ENCODE measurements at regions not wholly inside any gene's neighbourhood (a gene's known extent, or its start where the extent isn't known, plus 50 kb on each side); places are given as distances from the start of the nearest gene placed in this dataset.

DNA sequence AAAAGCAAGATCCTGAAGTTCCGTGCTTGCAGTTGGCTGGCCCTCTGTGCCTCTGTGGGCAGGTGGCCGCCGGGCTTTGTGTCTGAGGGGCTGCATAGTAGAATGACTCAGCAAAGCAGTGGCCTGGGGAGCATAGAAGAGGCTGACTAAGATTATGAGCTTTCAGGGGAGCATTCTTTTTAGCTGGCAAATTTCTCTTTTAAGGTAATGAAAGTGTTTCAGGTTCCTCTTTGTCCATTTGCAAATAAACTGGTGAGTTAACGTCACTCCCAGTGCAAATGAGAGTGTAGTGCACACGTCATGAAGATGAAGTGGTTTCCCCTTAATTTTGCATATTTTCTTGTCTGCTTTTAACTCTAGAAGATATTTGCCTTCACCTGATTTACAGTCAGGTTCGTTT lies 98.6 kb downstream of the BCL2L11 start:
- Mint-ChIP-seq H3K4me1 (no peaks in the 10 kb centered on the region), H3K27me3 (peaks cover 22% of the 10 kb centered on the region), H3K36me3 (peaks cover 9% of the 10 kb centered on the region), H3K27ac (no peak overlapping the region), H3K9me3 (peaks cover 17% of the 10 kb centered on the region), H3K4me3 (no peak overlapping the region)

DNA sequence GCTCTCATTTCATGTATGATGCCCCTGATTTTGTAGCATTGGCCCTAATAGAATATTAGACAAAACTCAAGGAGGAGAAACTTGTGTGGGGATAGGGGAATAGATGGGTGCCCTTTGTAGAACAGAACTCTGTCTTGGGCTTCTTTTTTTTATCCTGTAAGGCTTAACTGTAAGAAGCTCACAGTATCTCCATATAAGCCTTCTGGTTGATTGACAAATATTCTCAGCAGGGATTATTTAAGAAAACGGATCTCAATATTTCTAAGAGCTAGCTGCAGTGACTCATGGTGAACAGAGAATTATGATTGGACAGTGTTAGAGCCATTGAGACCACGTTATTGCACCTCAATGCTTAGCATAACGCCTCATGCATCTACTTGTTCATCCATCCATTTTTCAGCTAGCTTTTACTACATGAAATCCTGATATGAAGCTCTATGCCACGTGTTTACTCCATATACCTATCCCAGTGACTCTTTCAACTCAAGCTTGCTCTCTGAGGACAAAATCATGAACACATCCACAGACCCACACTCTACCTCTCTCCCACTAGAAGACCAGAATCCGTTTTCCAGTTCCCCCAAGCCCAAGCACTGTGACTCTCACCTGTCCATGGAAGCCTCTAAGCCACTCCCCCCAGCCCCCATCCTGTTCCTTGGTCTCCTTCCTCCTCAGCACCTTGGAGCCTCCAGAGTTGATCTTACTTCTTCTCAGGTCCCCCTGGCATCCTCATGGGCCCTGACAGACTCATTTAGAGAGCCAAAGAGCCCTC lies 99.2 kb downstream of the BCL2L11 start:
- no peaks in the 10 kb centered on the region for H3K4me1 Mint-ChIP-seq
- H3K27ac Mint-ChIP-seq = no peak overlapping the region
- H3K4me3 Mint-ChIP-seq = no peak overlapping the region
- peaks cover 11% of the 10 kb centered on the region for H3K9me3 Mint-ChIP-seq
- H3K36me3 Mint-ChIP-seq = peaks cover 4% of the 10 kb centered on the region
- peaks cover 18% of the 10 kb centered on the region for H3K27me3 Mint-ChIP-seq

DNA sequence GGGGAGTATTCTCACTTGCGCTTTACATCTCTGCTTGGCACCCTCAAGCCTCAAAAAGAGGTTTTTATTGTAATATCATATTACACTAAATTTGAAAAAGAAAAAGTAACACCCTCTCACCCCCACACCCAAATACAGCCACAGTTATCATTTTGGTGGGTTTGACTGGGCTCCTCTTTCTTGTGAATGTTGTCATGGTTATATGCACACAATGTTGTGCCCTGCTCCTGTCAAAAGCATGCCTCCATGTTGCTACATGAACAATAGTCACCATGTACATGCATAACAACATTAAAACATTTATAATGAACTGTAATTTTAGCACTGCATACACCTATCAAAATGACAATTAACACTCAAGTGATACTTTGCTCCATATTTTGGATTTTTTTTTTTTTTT lies 100.2 kb downstream of the BCL2L11 start:
- Mint-ChIP-seq H3K4me3 (no peak overlapping the region), H3K36me3 (peaks cover 1% of the 10 kb centered on the region), H3K9me3 (peaks cover 8% of the 10 kb centered on the region), H3K27ac (no peak overlapping the region), H3K4me1 (no peaks in the 10 kb centered on the region), H3K27me3 (peaks cover 18% of the 10 kb centered on the region)

DNA sequence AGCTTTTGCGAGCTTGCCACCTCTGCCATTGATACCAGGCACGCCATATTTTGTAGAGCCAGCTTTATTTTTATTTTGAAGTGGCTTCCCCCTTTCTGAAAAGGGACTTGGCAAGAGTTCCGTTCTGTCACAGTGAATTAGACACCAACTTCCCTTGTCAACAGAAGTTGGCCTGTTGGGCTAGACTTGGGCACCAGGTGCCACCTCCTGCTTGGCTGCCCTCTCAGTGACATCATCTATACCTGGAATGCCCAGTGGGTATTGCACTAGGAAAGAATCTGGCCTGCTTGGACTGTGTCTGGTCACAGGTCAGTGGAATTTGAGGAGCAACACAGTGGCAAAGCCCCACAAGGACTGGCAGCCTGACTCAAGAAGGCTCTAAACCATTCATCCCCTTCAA lies 101.0 kb downstream of the BCL2L11 start:
- peaks cover 18% of the 10 kb centered on the region for H3K27me3 Mint-ChIP-seq
- no peak overlapping the region for H3K4me3 Mint-ChIP-seq
- H3K27ac Mint-ChIP-seq = no peak overlapping the region
- no peaks in the 10 kb centered on the region for H3K4me1 Mint-ChIP-seq
- peaks cover 8% of the 10 kb centered on the region for H3K9me3 Mint-ChIP-seq
- H3K36me3 Mint-ChIP-seq = peaks cover 1% of the 10 kb centered on the region

DNA sequence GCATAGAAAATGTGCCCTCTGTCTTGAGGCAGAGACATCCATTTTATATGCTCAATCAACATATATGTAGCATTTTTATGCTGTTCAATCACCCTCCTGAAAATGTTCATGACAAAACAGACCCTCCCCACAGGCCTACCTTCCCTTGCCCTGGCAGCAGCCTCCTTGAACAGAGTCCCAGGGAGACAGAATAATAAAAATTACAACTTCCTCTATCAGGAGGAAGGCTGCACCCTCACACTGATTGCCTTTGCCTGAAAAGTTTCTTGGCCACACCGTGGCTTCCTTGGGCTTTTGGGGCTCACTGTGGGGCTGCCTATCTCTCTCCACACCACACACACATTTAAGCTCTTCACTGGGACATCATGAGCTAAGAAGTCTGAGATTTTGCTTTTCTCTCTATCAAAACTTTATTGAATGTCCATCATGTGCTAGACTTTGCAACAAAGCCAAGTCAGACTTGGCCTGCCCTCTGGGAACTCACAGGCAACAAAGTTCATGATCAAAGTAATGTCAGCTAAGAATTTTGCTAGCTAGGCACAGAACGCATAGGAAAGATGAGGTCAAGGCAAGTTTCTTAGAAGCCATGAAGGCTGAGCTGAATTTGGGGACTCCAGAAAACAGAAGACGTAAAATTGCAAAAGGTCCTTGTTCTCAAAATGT lies 101.6 kb downstream of the BCL2L11 start:
- Mint-ChIP-seq H3K27me3 (peaks cover 18% of the 10 kb centered on the region), H3K4me1 (no peaks in the 10 kb centered on the region), H3K9me3 (peaks cover 8% of the 10 kb centered on the region), H3K4me3 (no peak overlapping the region), H3K27ac (no peak overlapping the region), H3K36me3 (no peaks in the 10 kb centered on the region)

DNA sequence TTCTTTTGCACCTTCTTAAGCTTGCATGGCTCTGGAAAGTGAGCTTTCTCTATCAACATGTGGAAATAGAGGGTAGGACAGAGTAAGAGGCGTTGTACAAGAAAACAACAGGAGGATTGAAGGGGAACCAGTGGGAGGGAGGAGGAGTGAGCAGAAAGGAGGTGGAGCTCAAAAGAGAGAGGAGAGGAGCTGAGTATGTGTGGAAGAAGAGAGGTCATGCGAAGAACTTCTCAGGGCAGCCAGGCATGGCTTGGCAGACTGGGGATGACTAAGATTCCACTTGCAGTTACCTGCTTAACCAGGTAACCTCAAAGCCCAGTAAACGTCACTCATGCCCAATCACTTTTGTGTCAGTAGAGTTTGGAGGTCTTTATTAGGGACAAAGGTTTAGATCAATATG lies 105.1 kb downstream of the BCL2L11 start:
- Mint-ChIP-seq H3K27ac (no peak overlapping the region), H3K9me3 (peaks cover 10% of the 10 kb centered on the region), H3K27me3 (peaks cover 13% of the 10 kb centered on the region), H3K4me3 (no peak overlapping the region), H3K4me1 (no peaks in the 10 kb centered on the region), H3K36me3 (no peaks in the 10 kb centered on the region)

DNA sequence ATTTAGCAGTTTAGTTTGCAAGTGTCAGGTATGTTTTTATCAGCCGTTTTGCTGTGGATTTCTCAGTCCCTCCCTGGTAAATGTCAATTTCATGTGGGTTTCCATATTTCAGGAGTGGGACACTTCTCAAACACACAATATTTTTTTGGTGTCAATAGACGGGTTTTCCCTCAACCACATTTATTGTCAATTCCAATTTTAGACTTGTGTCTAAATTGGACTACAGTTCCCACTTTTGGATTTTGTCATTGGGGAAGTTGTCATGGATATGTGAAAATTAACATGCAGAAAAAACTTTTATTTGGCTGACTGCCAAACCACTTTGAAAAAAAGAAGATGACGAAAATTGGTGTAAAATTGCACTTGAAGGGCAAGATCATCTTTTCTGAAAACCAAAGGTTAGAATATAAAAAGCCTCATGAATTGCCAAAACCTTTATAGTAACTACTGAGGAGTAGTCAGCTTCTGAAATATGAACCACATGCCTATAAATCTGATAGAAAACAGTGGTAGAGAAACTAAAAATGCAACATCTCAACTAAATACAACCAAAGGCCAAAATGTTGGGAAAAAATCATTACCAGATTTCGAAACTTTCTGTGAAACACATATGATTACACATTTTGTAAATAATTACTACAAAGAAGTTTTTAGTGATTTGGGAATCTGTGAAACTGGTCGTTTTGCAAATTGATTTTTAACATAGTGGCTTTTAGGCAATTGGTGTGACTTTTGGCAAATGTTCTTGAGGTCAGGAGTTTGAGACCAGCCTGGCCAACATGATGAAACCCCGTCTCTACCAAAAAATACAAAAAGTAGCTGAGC lies 106.4 kb downstream of the BCL2L11 start:
- peaks cover 20% of the 10 kb centered on the region for H3K9me3 Mint-ChIP-seq
- no peak overlapping the region for H3K27ac Mint-ChIP-seq
- H3K36me3 Mint-ChIP-seq = no peaks in the 10 kb centered on the region
- peaks cover 12% of the 10 kb centered on the region for H3K27me3 Mint-ChIP-seq
- no peaks in the 10 kb centered on the region for H3K4me1 Mint-ChIP-seq
- no peak overlapping the region for H3K4me3 Mint-ChIP-seq

DNA sequence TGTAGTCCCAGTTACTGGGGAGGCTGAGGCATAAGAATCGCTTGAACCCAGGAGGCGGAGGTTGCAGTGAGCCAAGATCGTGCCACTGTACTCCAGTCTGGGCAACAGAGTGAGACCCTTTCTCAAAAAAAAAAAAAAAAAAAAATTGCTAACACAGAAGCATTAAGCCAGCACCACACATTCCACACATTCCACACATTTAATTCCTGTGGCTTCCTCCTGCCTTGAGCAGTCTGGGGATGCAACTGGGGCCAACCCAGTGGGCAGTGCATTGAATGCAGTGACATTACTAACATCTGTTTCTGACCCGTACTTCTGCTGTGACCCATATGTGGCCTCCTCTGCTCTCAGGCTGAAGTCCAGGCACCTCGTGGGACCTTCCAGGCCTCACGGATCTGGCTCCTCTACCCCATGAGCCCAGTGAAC lies 107.0 kb downstream of the BCL2L11 start:
- Mint-ChIP-seq H3K36me3 (no peaks in the 10 kb centered on the region), H3K27me3 (peaks cover 6% of the 10 kb centered on the region), H3K4me3 (no peak overlapping the region), H3K4me1 (no peaks in the 10 kb centered on the region), H3K27ac (no peak overlapping the region), H3K9me3 (peaks cover 16% of the 10 kb centered on the region)

DNA sequence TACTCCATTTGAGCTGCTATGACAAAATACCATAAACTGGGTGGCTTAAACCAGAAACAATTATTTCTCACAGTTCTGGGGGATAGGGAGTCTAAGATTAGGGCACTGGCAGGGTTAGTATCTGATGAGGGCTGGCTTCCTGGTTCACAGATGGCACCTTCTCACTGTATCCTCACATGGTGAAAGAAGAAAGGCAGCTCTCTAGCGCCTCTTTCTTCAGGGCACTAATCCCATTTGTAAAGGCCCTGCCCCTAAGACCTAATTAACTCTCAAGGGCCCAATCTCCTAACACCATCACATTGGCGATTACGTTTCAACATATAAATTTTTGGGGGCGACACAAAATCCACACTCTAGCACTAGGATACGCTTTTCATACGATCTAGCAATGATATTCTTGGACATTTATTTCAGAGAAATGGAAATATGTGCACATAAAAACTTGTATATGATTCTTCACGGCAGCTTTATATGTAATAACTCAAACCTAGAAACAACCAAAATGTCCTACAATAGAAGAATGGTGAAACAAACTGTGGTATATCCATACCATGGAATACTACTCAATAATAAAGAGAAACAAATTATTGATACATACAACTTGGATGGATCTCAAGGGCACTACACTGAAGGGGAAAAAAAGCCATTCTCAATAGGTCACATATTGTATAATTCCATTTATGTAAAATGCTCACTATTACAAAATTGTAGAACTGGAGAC lies 111.0 kb downstream of the BCL2L11 start:
- Mint-ChIP-seq H3K9me3 (peaks cover 12% of the 10 kb centered on the region), H3K27me3 (peaks cover 4% of the 10 kb centered on the region), H3K27ac (no peak overlapping the region), H3K36me3 (no peaks in the 10 kb centered on the region), H3K4me1 (no peaks in the 10 kb centered on the region), H3K4me3 (no peak overlapping the region)

DNA sequence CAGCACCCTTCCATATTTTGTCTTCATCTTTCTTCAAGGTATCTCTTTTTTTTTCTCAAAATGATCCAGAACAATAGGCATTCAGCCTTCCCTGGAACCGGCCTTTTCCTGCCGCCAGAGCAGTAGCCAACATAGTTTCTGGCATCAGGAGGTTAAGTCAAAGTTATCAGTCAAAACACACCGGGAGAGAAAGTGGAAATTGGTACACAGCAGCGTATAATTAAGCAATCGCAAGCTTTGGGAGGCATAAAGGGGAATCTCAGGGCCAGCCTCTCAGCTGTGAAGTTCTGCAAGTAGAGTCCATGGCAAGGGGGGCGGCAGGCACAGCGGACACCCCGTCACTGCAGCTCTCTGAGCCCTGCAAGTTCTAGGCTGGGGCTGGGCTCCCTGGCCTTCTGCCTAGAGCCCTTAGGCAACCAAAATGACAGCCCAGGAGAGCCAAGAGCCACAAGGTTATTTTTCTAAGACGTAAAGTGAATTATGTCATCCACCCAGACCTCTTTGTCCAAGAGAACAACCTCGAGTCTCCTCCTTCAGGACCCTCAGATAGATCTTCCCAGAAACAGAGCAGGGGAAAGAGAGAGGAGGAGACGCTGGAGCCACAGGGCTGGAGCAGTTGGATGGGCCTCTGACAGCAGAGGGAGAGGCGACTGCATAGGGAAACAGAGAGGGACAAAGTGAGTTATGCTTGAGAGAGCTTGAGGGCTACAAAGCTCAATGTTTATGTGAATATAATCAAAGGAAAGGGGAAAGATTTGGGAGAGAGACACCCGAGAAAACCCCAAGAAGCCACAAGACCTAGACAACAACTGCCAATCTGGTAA lies 114.7 kb downstream of the BCL2L11 start:
- H3K27ac Mint-ChIP-seq = no peak overlapping the region
- no peaks in the 10 kb centered on the region for H3K4me1 Mint-ChIP-seq
- no peaks in the 10 kb centered on the region for H3K36me3 Mint-ChIP-seq
- peaks cover 12% of the 10 kb centered on the region for H3K9me3 Mint-ChIP-seq
- peaks cover 4% of the 10 kb centered on the region for H3K27me3 Mint-ChIP-seq
- no peak overlapping the region for H3K4me3 Mint-ChIP-seq

DNA sequence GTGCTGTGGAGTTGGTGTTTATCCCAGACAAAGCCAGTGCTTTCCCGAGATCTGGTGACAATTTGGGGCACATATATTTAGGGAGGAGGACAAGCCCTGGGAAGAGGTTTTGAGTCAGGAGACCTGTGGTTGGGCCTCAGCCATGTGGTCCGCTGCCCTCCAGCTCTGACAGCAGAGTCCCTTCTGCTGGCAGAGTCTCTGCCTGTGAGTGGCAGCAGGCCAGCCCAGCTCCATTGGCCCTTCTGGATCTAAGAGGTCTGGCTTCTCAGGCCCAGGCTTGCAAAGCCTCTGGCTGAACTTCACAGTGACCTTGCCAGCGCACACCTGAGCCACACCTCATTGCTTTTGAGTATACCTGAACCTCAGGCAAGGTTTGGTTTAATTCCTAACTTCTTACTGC lies 115.3 kb downstream of the BCL2L11 start:
- H3K4me1 Mint-ChIP-seq = no peaks in the 10 kb centered on the region
- no peaks in the 10 kb centered on the region for H3K36me3 Mint-ChIP-seq
- H3K4me3 Mint-ChIP-seq = no peak overlapping the region
- H3K27ac Mint-ChIP-seq = no peak overlapping the region
- H3K9me3 Mint-ChIP-seq = peaks cover 8% of the 10 kb centered on the region
- H3K27me3 Mint-ChIP-seq = peaks cover 4% of the 10 kb centered on the region

DNA sequence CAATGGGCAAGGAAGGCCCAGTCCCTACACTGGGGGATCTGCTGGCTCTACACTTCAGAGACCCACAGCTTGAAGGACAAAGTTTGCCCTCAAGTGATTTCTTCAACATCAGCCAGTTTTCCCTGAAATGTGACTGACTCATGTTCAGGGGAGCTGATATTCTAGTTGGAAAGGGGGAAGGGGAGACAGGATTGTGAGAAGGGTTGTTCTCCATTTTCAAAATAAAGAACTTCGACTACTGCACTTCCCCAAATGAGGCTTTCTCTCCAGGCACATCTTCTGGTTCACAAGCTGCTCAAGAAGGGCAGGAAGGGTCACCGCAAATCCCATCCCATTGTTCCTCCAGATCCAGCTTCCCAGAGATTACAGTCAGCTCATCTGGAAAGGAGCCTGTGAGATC lies 117.6 kb downstream of the BCL2L11 start:
- H3K36me3 Mint-ChIP-seq = no peaks in the 10 kb centered on the region
- peaks cover 4% of the 10 kb centered on the region for H3K27me3 Mint-ChIP-seq
- H3K4me3 Mint-ChIP-seq = no peak overlapping the region
- no peaks in the 10 kb centered on the region for H3K9me3 Mint-ChIP-seq
- no peaks in the 10 kb centered on the region for H3K4me1 Mint-ChIP-seq
- no peak overlapping the region for H3K27ac Mint-ChIP-seq

DNA sequence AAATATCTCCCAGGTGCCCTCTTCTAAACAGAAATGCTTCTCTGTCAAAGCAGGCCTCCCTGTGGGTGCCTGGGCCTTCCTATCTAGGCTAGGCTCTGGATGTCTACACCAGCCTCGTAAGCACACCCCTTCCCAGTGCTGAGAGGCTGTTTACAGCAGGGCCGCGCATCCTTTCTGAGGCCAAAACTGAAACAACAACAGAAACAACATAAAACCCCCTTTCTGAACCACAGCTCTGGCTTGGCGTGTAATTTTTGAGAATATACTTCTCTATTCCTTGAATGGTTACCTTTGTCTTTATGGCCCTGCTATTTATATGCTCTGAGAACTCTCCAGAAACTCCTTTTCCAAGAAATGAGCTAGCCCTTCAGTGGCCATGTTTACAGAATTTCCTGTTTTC lies 118.4 kb downstream of the BCL2L11 start:
- Mint-ChIP-seq H3K4me3 (no peak overlapping the region), H3K9me3 (no peaks in the 10 kb centered on the region), H3K27me3 (peaks cover 2% of the 10 kb centered on the region), H3K4me1 (no peaks in the 10 kb centered on the region), H3K27ac (no peak overlapping the region), H3K36me3 (no peaks in the 10 kb centered on the region)

DNA sequence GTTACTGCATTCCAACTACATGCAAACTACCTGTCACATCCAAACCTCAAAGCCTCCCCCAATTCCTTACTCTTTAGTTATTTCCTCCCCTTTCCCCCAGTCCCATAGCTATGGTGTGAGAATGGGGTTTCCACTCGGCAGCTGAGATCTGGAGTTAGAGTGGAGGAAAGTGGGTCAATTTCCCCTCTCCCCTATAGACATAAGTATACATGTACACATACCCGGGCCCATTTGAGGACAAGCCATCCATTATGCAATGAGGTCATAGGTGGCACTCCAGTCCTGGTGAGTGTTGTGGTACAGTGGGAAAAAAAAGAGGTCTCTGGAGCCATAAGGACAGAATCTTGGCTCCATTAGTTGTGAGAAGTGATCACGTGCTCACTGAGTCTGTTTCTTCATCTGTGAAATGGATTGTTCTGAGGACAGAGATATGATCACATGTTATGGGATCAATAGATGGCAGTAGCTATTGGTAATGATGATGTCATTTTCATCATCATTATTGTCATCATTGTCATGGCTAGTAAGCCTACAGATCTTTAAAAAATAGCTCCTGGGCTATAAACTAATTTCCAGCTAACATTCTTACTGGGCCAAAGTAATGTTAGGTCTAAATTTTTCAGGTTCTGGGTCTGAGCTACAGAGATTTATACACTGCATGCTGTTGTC lies 119.0 kb downstream of the BCL2L11 start:
- H3K36me3 Mint-ChIP-seq = no peaks in the 10 kb centered on the region
- H3K27ac Mint-ChIP-seq = no peak overlapping the region
- H3K4me3 Mint-ChIP-seq = no peak overlapping the region
- H3K9me3 Mint-ChIP-seq = no peaks in the 10 kb centered on the region
- peaks cover 2% of the 10 kb centered on the region for H3K27me3 Mint-ChIP-seq
- no peaks in the 10 kb centered on the region for H3K4me1 Mint-ChIP-seq

Measured in activated naive CD4-positive, alpha-beta T cell treated with anti-CD3 and anti-CD28 coated beads, Interleukin-2, amount 50 U/mL, for 24 hours (primary cell).